ENCODE measurements at regions not wholly inside any gene's neighbourhood (a gene's known extent, or its start where the extent isn't known, plus 50 kb on each side); places are given as distances from the start of the nearest gene placed in this dataset.

GRCh38 chr3:64411101-64411500, 185.8 kb upstream of the PRICKLE2 start:
- in situ Hi-C loops (cut with HindIII; ENCODE audit: low sequenced_read_pairs) = no loop called here
- DNase-seq (ENCODE audit: low read depth, low spot score) = no peak
- no peak for TF ChIP-seq CTCF (IDR thresholded peaks at IDR 0.05; ENCODE audit: low read depth, low read length)
- no peak overlapping the region for H3K4me3 ChIP-seq (ENCODE audit: low read depth, low read length)

GRCh38 chr3:64410226-64410625, 185.0 kb upstream of the PRICKLE2 start:
- H3K4me3 ChIP-seq (ENCODE audit: low read depth, low read length) = no peak overlapping the region
- in situ Hi-C loops (cut with HindIII; ENCODE audit: low sequenced_read_pairs) = no loop called here
- no peak for TF ChIP-seq CTCF (IDR thresholded peaks at IDR 0.05; ENCODE audit: low read depth, low read length)
- DNase-seq (ENCODE audit: low read depth, low spot score) = no peak

GRCh38 chr3:64408770-64409169, 183.5 kb upstream of the PRICKLE2 start:
- no peak overlapping the region for H3K4me3 ChIP-seq (ENCODE audit: low read depth, low read length)
- in situ Hi-C loops (cut with HindIII; ENCODE audit: low sequenced_read_pairs) = no loop called here
- no peak for DNase-seq (ENCODE audit: low read depth, low spot score)
- TF ChIP-seq CTCF (IDR thresholded peaks at IDR 0.05; ENCODE audit: low read depth, low read length) = no peak

GRCh38 chr3:64406271-64406670, 181.0 kb upstream of the PRICKLE2 start:
- in situ Hi-C loops (cut with HindIII; ENCODE audit: low sequenced_read_pairs) = no loop called here
- no peak for TF ChIP-seq CTCF (IDR thresholded peaks at IDR 0.05; ENCODE audit: low read depth, low read length)
- H3K4me3 ChIP-seq (ENCODE audit: low read depth, low read length) = no peak overlapping the region
- DNase-seq (ENCODE audit: low read depth, low spot score) = no peak

GRCh38 chr3:64405211-64405835, 180.1 kb upstream of the PRICKLE2 start:
- no peak overlapping the region for H3K4me3 ChIP-seq (ENCODE audit: low read depth, low read length)
- DNase-seq (ENCODE audit: low read depth, low spot score) = no peak
- in situ Hi-C loops (cut with HindIII; ENCODE audit: low sequenced_read_pairs) = no loop called here
- no peak for TF ChIP-seq CTCF (IDR thresholded peaks at IDR 0.05; ENCODE audit: low read depth, low read length)

GRCh38 chr3:64400706-64401105, 175.4 kb upstream of the PRICKLE2 start:
- no peak for DNase-seq (ENCODE audit: low read depth, low spot score)
- TF ChIP-seq CTCF (IDR thresholded peaks at IDR 0.05; ENCODE audit: low read depth, low read length) = no peak
- no peak overlapping the region for H3K4me3 ChIP-seq (ENCODE audit: low read depth, low read length)
- in situ Hi-C loops (cut with HindIII; ENCODE audit: low sequenced_read_pairs) = no loop called here

Data from astrocyte of the spinal cord (primary cell).